CD4-positive, alpha-beta T cell treated with Interferon alpha-2 for 1 hour (primary cell): ENCODE measurements at regions not wholly inside any gene's neighbourhood (a gene's known extent, or its start where the extent isn't known, plus 50 kb on each side); places are given as distances from the start of the nearest gene placed in this dataset.
"Not testable (repeated sequence)": the region's sequence is repeated elsewhere in the genome, so short reads cannot be mapped to it uniquely, and the experiment has no call there.

Experiments
- DNase-seq, 2 donors: peaks; one replicate each; pipeline ENCODE4 v3.0.0-alpha.2; 2020 to 2022

DNA sequence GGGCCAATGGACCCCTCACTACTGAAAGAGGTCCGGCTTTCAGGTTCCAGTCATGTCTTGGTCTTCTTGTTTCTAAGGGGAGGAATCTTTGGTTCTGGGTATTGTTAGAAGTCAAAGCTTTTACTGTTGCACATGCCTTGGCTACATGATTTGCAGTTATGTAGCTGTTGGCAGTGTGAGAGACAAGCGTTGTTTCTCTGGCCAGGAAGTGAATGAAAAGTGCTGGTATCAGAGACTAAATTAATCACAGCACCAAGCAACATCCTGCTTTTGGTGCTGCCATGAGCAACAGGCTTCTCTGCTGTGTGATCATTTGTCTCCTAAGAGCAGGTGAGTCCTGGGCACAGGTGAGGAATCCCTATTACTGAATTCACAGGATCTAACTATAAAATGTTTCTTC lies 100.1 kb upstream of the PRSS3 start:
- no peak for DNase-seq

DNA sequence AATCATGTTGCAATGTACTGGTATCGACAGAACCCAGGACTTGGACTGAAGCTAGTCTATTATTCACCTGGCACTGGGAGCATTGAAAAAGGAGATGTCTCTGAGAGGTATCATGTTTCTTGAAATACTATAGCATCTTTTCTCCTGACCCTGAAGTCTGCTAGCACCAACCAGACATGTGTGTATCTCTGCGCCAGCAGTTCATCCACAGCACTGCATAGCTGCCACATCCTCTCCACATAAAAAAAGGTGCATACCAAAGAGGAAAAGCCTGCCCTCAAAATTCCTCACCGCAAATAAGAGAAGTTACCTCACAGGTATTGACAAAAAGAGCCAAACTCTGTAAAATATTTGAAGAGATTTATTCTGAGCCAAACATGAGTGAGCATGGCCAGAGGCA lies 99.5 kb upstream of the PRSS3 start:
- DNase-seq = no peak

DNA sequence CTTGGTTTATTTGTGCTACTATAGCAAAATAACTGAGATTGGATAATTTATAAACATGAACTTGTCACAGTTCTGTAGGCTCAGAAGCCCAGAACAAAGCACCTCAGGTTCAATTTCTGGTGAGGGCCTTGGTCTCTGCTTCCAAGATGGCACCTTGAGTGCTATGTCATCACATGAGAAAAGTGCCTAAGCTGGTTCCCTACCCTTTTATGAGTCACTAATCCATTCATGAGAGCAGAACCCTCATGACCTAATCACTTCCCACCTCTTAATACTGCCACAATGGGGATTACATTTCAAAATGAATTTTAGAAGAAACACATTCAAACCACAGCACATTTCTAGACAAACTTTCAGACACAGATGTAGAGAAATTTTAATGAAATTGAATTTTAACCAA lies 98.2 kb upstream of the PRSS3 start:
- DNase-seq = no peak

DNA sequence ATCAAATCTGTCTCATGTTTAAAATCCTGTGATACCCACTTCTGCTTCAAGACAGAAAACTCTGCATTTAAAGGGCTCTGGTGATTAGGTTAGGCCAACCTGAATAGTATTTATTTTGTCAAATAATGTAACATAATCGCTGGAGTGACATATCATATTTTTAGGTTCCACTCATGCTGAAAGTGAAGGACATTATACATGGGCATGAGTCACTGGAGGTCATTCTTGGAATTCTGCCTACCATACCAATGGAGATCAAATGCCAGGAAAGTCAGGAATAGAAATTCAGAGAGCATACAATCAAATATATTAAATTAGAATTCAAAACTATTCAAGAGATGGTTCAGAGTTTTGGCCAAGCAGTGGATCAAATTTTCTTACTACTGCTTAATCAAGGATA lies 97.1 kb upstream of the PRSS3 start:
- no peak for DNase-seq

GRCh38 chr9:33700940-33701339 lies 94.4 kb upstream of the PRSS3 start:
- DNase-seq = not testable (repeated sequence)

- no peak for DNase-seq
Measured at GRCh38 chr9:33703430-33704102, 91.8 kb upstream of the PRSS3 start.

DNA sequence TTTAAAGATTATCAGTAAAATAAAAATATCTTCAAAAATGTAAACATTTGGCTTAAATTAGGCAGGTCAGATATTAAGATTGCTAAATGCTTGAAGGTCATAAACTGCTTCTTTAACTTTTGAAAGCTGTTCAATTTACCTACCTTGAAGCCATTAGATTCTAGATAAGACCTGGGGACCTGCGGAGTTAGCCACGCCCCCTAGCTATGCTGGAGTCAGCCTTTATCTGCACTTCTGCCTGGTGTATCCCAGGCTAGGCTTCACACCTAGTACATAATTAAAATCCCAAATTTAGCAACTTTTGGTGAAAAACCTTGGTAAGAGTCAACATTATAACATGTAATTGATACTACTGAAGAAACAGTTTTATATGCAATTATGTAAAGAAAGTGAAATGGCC lies 89.9 kb upstream of the PRSS3 start:
- DNase-seq = not testable (repeated sequence)

- no peak for DNase-seq
Measured at GRCh38 chr9:33708441-33708840, 86.9 kb upstream of the PRSS3 start.

GRCh38 chr9:33709269-33709668 lies 86.1 kb upstream of the PRSS3 start:
- DNase-seq = no peak

GRCh38 chr9:33711418-33711817 lies 83.9 kb upstream of the PRSS3 start:
- not testable (repeated sequence) for DNase-seq

DNA sequence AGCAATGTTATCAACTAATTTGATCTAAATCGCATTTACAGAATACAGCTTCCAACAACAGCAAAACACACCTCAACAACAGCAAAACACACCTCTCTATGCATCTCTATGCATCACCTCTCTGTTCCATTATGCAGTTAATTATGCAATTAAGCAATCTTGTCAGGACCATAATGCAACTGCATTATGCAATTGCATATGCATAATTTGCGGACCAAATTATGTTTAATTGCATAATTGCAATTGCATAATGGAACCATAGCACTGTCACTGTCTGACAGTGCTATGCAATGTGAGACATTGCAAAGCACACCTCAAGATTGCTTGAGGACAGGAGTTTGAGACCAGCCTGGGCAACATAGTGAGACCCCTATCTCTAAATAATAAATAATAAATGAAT lies 80.4 kb upstream of the PRSS3 start:
- no peak for DNase-seq

DNA sequence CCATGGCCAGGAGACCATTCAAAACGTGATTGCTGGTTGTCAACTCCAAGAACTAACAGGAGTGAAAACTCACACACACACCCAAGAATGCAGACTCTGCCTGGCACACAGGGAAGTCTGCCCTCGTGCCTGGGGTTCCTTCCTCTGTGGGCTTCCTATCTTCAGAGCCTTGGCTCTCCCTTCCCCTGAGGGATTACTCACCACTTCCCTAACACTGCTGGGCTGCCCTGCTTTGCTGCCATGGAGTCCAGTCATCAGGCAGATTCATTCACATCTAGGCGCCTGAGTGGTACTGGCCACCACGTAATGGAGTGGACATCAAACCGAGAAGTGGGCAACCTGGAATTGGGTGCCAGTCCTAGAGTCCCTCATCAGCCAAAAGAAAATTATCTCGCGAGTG lies 76.4 kb upstream of the PRSS3 start:
- peak in 1 of 2 donors; percentile 44 for DNase-seq

GRCh38 chr9:33719581-33720374 lies 75.6 kb upstream of the PRSS3 start:
- peak; percentile 6 to 28 for DNase-seq

GRCh38 chr9:33721674-33722358 lies 73.5 kb upstream of the PRSS3 start:
- DNase-seq = peak; percentile 78 to 86

DNA sequence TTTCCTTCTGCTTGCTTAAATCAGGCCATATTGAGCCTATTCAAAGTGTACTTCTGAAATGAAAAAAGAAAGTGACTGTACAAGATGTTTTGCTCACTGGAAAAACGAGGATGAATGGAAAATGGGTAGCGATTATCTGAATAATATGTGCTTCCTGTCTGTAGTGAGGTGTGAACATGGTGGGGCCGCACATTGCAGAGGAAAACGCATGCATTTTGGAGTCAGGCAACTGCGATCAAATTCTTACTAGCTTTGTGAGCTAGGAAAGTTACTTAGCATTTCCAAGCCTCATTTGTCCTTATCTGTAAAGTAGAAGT lies 73.0 kb upstream of the PRSS3 start:
- no peak for DNase-seq

- DNase-seq = no peak
Measured at GRCh38 chr9:33728613-33729012, 66.7 kb upstream of the PRSS3 start.

- DNase-seq = no peak
Measured at GRCh38 chr9:33731142-33731541, 64.2 kb upstream of the PRSS3 start.

GRCh38 chr9:33731625-33732024 lies 63.7 kb upstream of the PRSS3 start:
- no peak for DNase-seq

GRCh38 chr9:33734247-33734940 lies 61.0 kb upstream of the PRSS3 start:
- DNase-seq = not testable (repeated sequence)

GRCh38 chr9:33734941-33735835 lies 60.2 kb upstream of the PRSS3 start:
- DNase-seq = not testable (repeated sequence)

DNA sequence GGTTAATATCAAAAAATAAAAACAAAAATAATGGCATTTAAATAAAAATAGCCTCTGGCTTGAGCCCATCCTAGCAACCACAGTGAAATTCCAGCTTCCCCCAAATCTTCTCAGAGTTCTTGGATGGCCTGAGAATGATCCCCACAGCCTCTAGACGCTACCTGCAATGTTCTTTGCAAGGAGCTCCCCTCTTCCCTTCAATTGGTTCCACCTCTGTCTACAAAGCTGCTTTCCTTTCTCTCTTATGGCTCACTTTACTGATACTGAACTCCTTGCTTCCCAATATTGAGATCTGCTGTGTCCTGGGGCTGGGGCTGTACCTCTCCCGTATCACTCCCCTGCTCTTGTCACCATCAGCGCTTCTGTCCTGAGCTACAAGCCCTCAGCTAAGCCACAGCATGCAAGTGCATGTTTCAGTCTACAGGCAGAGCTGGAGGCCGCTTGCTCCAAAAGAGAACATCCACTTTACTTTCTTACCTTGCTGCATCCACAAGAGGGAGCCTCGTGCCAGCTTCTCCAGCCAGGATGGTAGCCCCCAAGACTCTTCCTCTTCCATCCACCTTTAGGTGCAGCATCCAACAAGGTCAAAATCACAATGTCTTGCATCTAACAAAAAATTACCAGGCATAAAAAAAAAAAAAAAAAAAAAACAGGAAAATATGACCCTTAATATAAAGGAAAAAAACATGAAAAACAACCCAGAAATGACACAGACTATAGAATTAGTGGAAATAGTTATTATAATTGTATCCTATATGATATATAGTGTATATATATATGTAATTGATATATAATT lies 57.4 kb upstream of the PRSS3 start:
- peak in 1 of 2 donors; percentile 9 for DNase-seq

- no peak for DNase-seq
Measured at GRCh38 chr9:33739398-33739797, 56.0 kb upstream of the PRSS3 start.
